ENCODE measurements at regions not wholly inside any gene's neighbourhood (a gene's known extent, or its start where the extent isn't known, plus 50 kb on each side); places are given as distances from the start of the nearest gene placed in this dataset.
A peak's percentile ranks its signal among the peaks of the same experiment; 100 is the strongest.

- H3K4me1 ChIP-seq = peaks cover 0 to 34% (median 0%) of the 10 kb centered on the region in 9 donors
- WGBS, 2 donors = 77 to 83% methylated on average over 3 of the region's 3 CpGs
Measured at GRCh38 chr3:5302661-5303060, 115.2 kb downstream of the EDEM1 start.

GRCh38 chr3:5304188-5304587 is 116.7 kb downstream of the EDEM1 start:
- H3K27ac ChIP-seq = no peak overlapping the region
- no peak for ATAC-seq
- peaks cover 0 to 34% (median 0%) of the 10 kb centered on the region in 9 donors for H3K4me1 ChIP-seq
- TF ChIP-seq CTCF (IDR thresholded peaks at IDR 0.05) = no peak
- no peak for DNase-seq
- H3K4me3 ChIP-seq = no peak overlapping the region
- 63 to 82% methylated on average over 1 of the region's 1 CpG for WGBS, 2 donors
- intact Hi-C loops (cut with DNase I) = no loop called here
- no peaks in the 10 kb centered on the region for H3K9me3 ChIP-seq
- no peaks in the 10 kb centered on the region for H3K36me3 ChIP-seq
- no peaks in the 10 kb centered on the region for H3K27me3 ChIP-seq

More at GRCh38 chr3:5302661-5303060, 115.2 kb downstream of the EDEM1 start:
- no peaks in the 10 kb centered on the region for H3K36me3 ChIP-seq
- no peaks in the 10 kb centered on the region for H3K9me3 ChIP-seq
- no peak for ATAC-seq
- peak overlapping the region in 1 of 10 donors; percentile 43 for H3K27ac ChIP-seq
- no peaks in the 10 kb centered on the region for H3K27me3 ChIP-seq
- H3K4me3 ChIP-seq = no peak overlapping the region
- TF ChIP-seq CTCF (IDR thresholded peaks at IDR 0.05) = no peak
- DNase-seq = no peak
- intact Hi-C loops (cut with DNase I) = no loop called here

GRCh38 chr3:5304789-5305683 is 117.5 kb downstream of the EDEM1 start:
- Histone ChIP-seq H3K4me1 (peaks cover 0 to 32% (median 0%) of the 10 kb centered on the region in 9 donors), H3K4me3 (no peak overlapping the region), H3K27ac (no peak overlapping the region), H3K9me3 (no peaks in the 10 kb centered on the region), H3K27me3 (no peaks in the 10 kb centered on the region), H3K36me3 (no peaks in the 10 kb centered on the region)
- peak; percentile 17 to 69 (median 63) for TF ChIP-seq CTCF (IDR thresholded peaks at IDR 0.05)
- peak in 1 of 2 donors; percentile 27 for DNase-seq
- intact Hi-C loops (cut with DNase I) = loop anchor here in 2 of 10 donors (5.0 kb wide), 1 partner anchor 1492 kb away; no protein-coding TSS in a partner anchor
- WGBS, 2 donors = 22 to 23% methylated on average over 13 of the region's 13 CpGs
- peak; percentile 34 to 75 (median 54) for ATAC-seq

GRCh38 chr3:5305684-5305989 is 118.1 kb downstream of the EDEM1 start:
- Histone ChIP-seq H3K4me3 (no peak overlapping the region), H3K36me3 (no peaks in the 10 kb centered on the region), H3K9me3 (no peaks in the 10 kb centered on the region), H3K27ac (no peak overlapping the region), H3K4me1 (peaks cover 0 to 26% (median 0%) of the 10 kb centered on the region in 9 donors), H3K27me3 (no peaks in the 10 kb centered on the region)
- DNase-seq (no peak), ATAC-seq (peak in 1 of 8 donors; percentile 10)
- 62 to 68% methylated on average over 3 of the region's 3 CpGs for WGBS, 2 donors
- intact Hi-C loops (cut with DNase I) = loop anchor here in 2 of 10 donors (5.0 kb wide), 1 partner anchor 1492 kb away; no protein-coding TSS in a partner anchor
- no peak for TF ChIP-seq CTCF (IDR thresholded peaks at IDR 0.05)

Measured in heart right ventricle (tissue), 16 donors.